ENCODE measurements at regions not wholly inside any gene's neighbourhood (a gene's known extent, or its start where the extent isn't known, plus 50 kb on each side); places are given as distances from the start of the nearest gene placed in this dataset.
"Not testable (repeated sequence)": the region's sequence is repeated elsewhere in the genome, so short reads cannot be mapped to it uniquely, and the experiment has no call there.

GRCh38 chr10:106380706-106381105 lies 783.8 kb downstream of the SORCS1 start:
- Mint-ChIP-seq H3K36me3 (no peaks in the 10 kb centered on the region), H3K9me3 (peaks cover 26% of the 10 kb centered on the region), H3K27me3 (no peaks in the 10 kb centered on the region), H3K4me3 (no peak overlapping the region), H3K4me1 (no peaks in the 10 kb centered on the region), H3K27ac (no peak overlapping the region)
- CTCF ChIA-PET, result no interaction called here
- no peak for DNase-seq

DNA sequence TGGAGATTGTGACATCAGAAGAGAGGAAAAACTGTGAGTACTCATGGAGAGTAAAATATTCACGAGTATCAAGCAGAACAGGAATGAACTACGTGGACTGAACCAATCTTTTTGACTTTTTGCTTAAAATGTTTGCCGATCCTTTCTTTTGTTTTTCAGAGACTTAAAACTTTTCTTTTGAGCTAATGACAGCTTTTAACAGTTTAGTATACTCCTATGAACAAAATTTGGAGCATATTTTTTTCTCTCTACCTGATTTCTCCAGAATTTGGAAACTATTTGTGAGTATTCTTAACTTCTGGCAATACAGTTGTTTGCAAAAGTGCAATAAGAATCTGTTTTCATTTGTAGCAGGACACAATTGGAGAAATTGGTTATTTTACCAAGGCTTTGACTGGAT lies 786.3 kb downstream of the SORCS1 start:
- no peak overlapping the region for H3K27ac Mint-ChIP-seq
- no peaks in the 10 kb centered on the region for H3K27me3 Mint-ChIP-seq
- H3K9me3 Mint-ChIP-seq, result peaks cover 23% of the 10 kb centered on the region
- CTCF ChIA-PET, result no interaction called here
- no peaks in the 10 kb centered on the region for H3K36me3 Mint-ChIP-seq
- H3K4me1 Mint-ChIP-seq, result no peaks in the 10 kb centered on the region
- H3K4me3 Mint-ChIP-seq, result no peak overlapping the region
- DNase-seq, result no peak

DNA sequence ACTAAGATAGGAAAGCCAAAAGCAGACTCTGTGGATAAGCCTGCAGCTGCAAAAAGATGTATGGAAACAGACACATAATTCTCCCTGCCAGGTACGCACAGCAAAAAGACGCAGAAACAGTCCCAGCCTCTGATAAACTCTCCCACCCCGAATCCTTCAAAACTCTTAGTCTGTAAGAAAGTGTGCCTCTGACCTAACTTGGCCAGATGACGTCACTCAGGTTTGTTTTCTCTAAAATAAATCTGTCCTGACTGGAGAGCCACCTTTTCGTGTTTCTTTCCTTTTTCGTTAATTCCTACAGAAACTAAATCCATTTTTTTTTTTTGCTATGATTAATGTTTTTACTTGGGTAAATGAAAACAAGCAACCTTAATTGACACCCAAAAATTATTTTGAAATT lies 793.8 kb downstream of the SORCS1 start:
- no peaks in the 10 kb centered on the region for H3K4me1 Mint-ChIP-seq
- no peak overlapping the region for H3K4me3 Mint-ChIP-seq
- no peak for DNase-seq
- H3K27ac Mint-ChIP-seq, result no peak overlapping the region
- CTCF ChIA-PET, result no interaction called here
- H3K36me3 Mint-ChIP-seq, result no peaks in the 10 kb centered on the region
- no peaks in the 10 kb centered on the region for H3K27me3 Mint-ChIP-seq
- H3K9me3 Mint-ChIP-seq, result peaks cover 5% of the 10 kb centered on the region

GRCh38 chr10:106360870-106361269 lies 803.6 kb downstream of the SORCS1 start:
- Mint-ChIP-seq H3K9me3 (no peaks in the 10 kb centered on the region), H3K4me1 (no peaks in the 10 kb centered on the region), H3K4me3 (no peak overlapping the region), H3K27ac (no peak overlapping the region), H3K36me3 (no peaks in the 10 kb centered on the region), H3K27me3 (no peaks in the 10 kb centered on the region)
- CTCF ChIA-PET, result no interaction called here
- DNase-seq, result no peak

DNA sequence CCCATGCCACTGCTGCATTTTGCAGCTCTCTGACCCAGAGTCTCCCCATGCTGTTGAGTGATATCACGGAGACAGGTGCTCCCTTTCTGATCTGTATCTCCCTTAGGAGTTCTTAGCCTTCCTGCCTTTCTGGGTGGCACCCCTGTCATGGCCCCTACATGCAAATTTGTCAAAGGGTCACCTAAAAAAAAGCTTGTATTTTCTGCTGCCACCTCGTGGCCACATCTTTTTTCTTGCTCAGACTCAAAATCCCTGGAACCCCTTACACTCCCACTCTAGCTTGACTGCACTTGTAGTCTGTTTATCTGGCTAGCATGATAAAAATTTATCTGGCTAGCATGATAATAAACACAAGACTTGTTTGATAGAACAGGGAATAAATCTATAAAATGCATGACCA lies 809.1 kb downstream of the SORCS1 start:
- Mint-ChIP-seq H3K36me3 (no peaks in the 10 kb centered on the region), H3K27ac (no peak overlapping the region), H3K4me3 (no peak overlapping the region), H3K9me3 (no peaks in the 10 kb centered on the region), H3K4me1 (no peaks in the 10 kb centered on the region), H3K27me3 (no peaks in the 10 kb centered on the region)
- DNase-seq, result no peak
- CTCF ChIA-PET, result no interaction called here

- CTCF ChIA-PET, result no interaction called here
- Mint-ChIP-seq H3K9me3 (no peaks in the 10 kb centered on the region), H3K4me1 (no peaks in the 10 kb centered on the region), H3K36me3 (no peaks in the 10 kb centered on the region), H3K4me3 (no peak overlapping the region), H3K27me3 (no peaks in the 10 kb centered on the region), H3K27ac (no peak overlapping the region)
- no peak for DNase-seq
These were observed 815.6 kb downstream of the SORCS1 start for GRCh38 chr10:106348933-106349332.

DNA sequence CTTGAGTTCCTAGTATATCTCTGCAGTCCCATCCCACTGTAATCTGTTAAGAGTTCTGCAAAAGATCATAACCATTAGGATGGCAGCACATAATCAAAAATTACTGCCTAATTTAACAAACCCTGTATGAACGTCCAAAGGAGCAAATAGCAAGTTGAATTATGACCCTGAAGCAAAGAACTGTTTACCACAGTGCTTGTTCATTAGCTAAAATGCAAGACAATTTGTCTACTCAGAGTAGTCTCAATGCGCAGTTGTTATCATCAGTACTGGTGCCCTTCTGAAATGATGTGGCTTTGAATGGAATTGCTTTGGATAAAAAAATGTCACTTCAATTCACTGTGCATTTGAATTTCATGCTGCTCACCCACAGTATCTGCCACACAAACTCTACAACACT lies 817.0 kb downstream of the SORCS1 start:
- no peaks in the 10 kb centered on the region for H3K36me3 Mint-ChIP-seq

GRCh38 chr10:106343539-106343938 lies 821.0 kb downstream of the SORCS1 start:
- H3K27me3 Mint-ChIP-seq, H3K36me3 Mint-ChIP-seq, CTCF ChIA-PET, H3K4me1 Mint-ChIP-seq, H3K27ac Mint-ChIP-seq, H3K4me3 Mint-ChIP-seq, H3K9me3 Mint-ChIP-seq, DNase-seq: not testable (repeated sequence)

More for the DNA sequence above, 817.0 kb downstream of the SORCS1 start:
- Mint-ChIP-seq H3K4me3 (no peak overlapping the region), H3K27me3 (no peaks in the 10 kb centered on the region), H3K9me3 (no peaks in the 10 kb centered on the region), H3K4me1 (no peaks in the 10 kb centered on the region), H3K27ac (no peak overlapping the region)
- CTCF ChIA-PET, result no interaction called here
- DNase-seq, result no peak

GRCh38 chr10:106341356-106341755 lies 823.1 kb downstream of the SORCS1 start:
- no peaks in the 10 kb centered on the region for H3K27me3 Mint-ChIP-seq
- CTCF ChIA-PET, result no interaction called here
- no peak overlapping the region for H3K4me3 Mint-ChIP-seq
- no peak overlapping the region for H3K27ac Mint-ChIP-seq
- no peaks in the 10 kb centered on the region for H3K4me1 Mint-ChIP-seq
- no peak for DNase-seq
- H3K36me3 Mint-ChIP-seq, result no peaks in the 10 kb centered on the region
- peaks cover 3% of the 10 kb centered on the region for H3K9me3 Mint-ChIP-seq

GRCh38 chr10:106338486-106338885 lies 826.0 kb downstream of the SORCS1 start:
- H3K36me3 Mint-ChIP-seq, result no peaks in the 10 kb centered on the region
- H3K9me3 Mint-ChIP-seq, result peaks cover 5% of the 10 kb centered on the region
- H3K4me1 Mint-ChIP-seq, result no peaks in the 10 kb centered on the region
- H3K27ac Mint-ChIP-seq, result no peak overlapping the region
- CTCF ChIA-PET, result no interaction called here
- no peak for DNase-seq
- H3K4me3 Mint-ChIP-seq, result no peak overlapping the region
- no peaks in the 10 kb centered on the region for H3K27me3 Mint-ChIP-seq

DNA sequence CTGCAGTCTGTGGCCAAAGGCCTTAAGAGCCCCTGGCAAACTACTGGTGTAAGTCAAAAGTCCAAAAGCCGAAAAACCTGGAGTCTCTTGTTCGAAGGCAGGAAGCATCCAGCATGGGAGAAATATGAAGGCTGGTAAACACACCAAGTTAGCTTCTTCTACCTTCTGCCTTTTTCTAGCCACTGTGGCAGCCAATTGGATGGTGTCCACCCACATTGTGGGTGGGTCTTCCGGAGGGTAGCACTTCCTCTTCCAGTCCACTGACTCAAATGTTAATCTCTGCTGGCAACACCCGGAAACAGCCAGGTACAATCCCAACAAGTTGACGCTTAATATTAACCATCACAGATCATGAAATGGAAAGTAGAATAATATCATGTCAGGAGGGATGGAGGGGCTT lies 827.6 kb downstream of the SORCS1 start:
- CTCF ChIA-PET, result no interaction called here
- H3K4me3 Mint-ChIP-seq, result no peak overlapping the region
- no peaks in the 10 kb centered on the region for H3K27me3 Mint-ChIP-seq
- no peaks in the 10 kb centered on the region for H3K4me1 Mint-ChIP-seq
- no peaks in the 10 kb centered on the region for H3K36me3 Mint-ChIP-seq
- peaks cover 5% of the 10 kb centered on the region for H3K9me3 Mint-ChIP-seq
- DNase-seq, result no peak
- no peak overlapping the region for H3K27ac Mint-ChIP-seq

DNA sequence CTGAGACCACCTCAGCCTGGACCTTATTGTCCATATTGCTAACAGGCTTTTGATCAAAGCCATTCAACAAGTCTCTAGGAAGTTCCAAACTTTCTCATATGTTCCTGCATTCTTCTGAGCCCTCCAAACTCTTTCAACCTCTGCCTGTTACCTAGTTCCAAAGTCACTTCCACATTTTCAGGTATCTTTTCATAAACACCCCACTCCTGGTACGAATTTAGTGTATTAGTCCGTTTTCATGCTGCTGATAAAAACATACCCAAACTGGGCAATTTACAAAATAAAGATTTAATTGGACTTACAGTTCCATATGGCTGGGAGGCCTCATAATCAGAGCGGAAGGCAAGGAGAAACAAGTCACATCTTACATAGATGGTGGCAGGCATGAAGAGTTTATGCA lies 836.8 kb downstream of the SORCS1 start:
- Mint-ChIP-seq H3K4me1 (no peaks in the 10 kb centered on the region), H3K36me3 (no peaks in the 10 kb centered on the region), H3K9me3 (peaks cover 32% of the 10 kb centered on the region), H3K4me3 (no peak overlapping the region), H3K27ac (no peak overlapping the region), H3K27me3 (no peaks in the 10 kb centered on the region)
- no peak for DNase-seq
- CTCF ChIA-PET, result no interaction called here

- H3K27ac Mint-ChIP-seq, result no peak overlapping the region
- H3K4me1 Mint-ChIP-seq, result no peaks in the 10 kb centered on the region
- no peaks in the 10 kb centered on the region for H3K27me3 Mint-ChIP-seq
- DNase-seq, result no peak
- H3K9me3 Mint-ChIP-seq, result peaks cover 11% of the 10 kb centered on the region
- CTCF ChIA-PET, result no interaction called here
- H3K4me3 Mint-ChIP-seq, result no peak overlapping the region
- no peaks in the 10 kb centered on the region for H3K36me3 Mint-ChIP-seq
These were observed 843.6 kb downstream of the SORCS1 start for GRCh38 chr10:106320876-106321275.

DNA sequence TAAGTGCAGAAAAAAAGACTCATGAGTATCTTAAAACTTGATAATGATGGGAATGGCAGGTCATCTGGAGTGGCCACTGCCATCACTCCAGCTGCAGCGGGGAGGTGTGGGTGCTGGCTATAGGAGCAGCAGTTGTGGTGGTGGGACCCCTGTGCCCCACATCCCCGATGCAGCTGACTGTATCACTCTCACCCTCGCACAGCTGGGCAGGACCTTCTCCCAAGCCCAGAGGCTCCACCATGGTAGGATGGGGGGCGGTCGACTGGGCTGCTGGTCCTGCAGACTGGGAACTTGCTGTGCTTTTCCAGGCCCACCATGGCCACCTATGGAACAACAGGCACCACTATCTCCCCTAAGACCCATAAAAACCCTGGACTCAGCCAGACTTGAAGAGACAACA lies 844.4 kb downstream of the SORCS1 start:
- Mint-ChIP-seq H3K36me3 (no peaks in the 10 kb centered on the region), H3K9me3 (peaks cover 9% of the 10 kb centered on the region), H3K4me1 (no peaks in the 10 kb centered on the region), H3K27ac (no peak overlapping the region), H3K27me3 (no peaks in the 10 kb centered on the region), H3K4me3 (no peak overlapping the region)
- CTCF ChIA-PET, result no interaction called here
- DNase-seq, result no peak

DNA sequence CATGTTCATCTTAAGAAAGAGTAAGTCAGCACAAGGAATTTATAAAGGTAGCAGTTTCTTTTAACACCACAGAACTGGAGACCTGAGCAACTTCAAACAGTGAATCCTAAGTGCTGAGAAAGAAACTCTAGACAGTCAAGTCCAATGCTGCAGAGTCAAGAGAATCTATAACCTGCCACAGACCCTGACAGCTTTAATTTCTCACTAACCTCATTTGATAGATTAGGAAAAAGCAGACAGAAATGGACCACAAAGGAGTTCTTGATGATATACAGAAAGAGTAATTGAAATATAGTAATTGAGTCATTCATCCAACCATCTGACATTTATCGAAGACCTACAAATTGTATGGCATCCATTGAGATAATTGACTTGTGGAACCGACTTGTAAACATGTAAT lies 847.0 kb downstream of the SORCS1 start:
- CTCF ChIA-PET, result no interaction called here
- no peak overlapping the region for H3K4me3 Mint-ChIP-seq

GRCh38 chr10:106313041-106313440 lies 851.5 kb downstream of the SORCS1 start:
- CTCF ChIA-PET, result no interaction called here
- no peak overlapping the region for H3K27ac Mint-ChIP-seq

More for the DNA sequence above, 847.0 kb downstream of the SORCS1 start:
- Mint-ChIP-seq H3K9me3 (peaks cover 10% of the 10 kb centered on the region), H3K4me1 (no peaks in the 10 kb centered on the region), H3K36me3 (no peaks in the 10 kb centered on the region), H3K27me3 (no peaks in the 10 kb centered on the region), H3K27ac (no peak overlapping the region)
- no peak for DNase-seq

More at GRCh38 chr10:106313041-106313440, 851.5 kb downstream of the SORCS1 start:
- Mint-ChIP-seq H3K4me3 (no peak overlapping the region), H3K4me1 (no peaks in the 10 kb centered on the region), H3K27me3 (no peaks in the 10 kb centered on the region), H3K36me3 (no peaks in the 10 kb centered on the region), H3K9me3 (peaks cover 5% of the 10 kb centered on the region)
- DNase-seq, result no peak
